Neural progenitor cell (in vitro differentiated cells): ENCODE measurements at regions not wholly inside any gene's neighbourhood (a gene's known extent, or its start where the extent isn't known, plus 50 kb on each side); places are given as distances from the start of the nearest gene placed in this dataset.

Experiments
- CTCF ChIP-seq: fragments of 200-600 bp; sonication (generic); IDR thresholded peaks from 2 replicates; pipeline ENCODE4 v1.5.1; 2017; ENCODE audit warnings: antibody characterized with exemption, mild to moderate bottlenecking
- EZH2 ChIP-seq: fragments of 200-600 bp; sonication (generic); IDR thresholded peaks from 2 replicates; pipeline ENCODE4 v1.6.1; 2017; ENCODE audit warnings: antibody characterized with exemption, mild to moderate bottlenecking, moderate library complexity
- EZH2phosphoT487 ChIP-seq: fragments of 200-600 bp; sonication (generic); IDR thresholded peaks from 2 replicates; pipeline ENCODE4 v1.6.1; 2017; ENCODE audit warnings: antibody characterized with exemption

- TF ChIP-seq CTCF (no peak), EZH2 (no peak), EZH2phosphoT487 (no peak)
Observed at GRCh38 chr2:238771639-238772038, 76.2 kb upstream of the TWIST2 start.
